H1 (cell line): ENCODE measurements at regions not wholly inside any gene's neighbourhood (a gene's known extent, or its start where the extent isn't known, plus 50 kb on each side); places are given as distances from the start of the nearest gene placed in this dataset.

Source experiments
- POLR2AphosphoS5 ChIP-seq: IDR thresholded peaks from 2 replicates; pipeline ENCODE4 v1.6.1; 2011; ENCODE audit warnings: low read depth, low read length
- RFX5 ChIP-seq: IDR thresholded peaks from 2 replicates; pipeline ENCODE4 v1.6.1; 2011; ENCODE audit warnings: low read depth, low read length, improper control_type of control experiment, borderline replicate concordance

DNA sequence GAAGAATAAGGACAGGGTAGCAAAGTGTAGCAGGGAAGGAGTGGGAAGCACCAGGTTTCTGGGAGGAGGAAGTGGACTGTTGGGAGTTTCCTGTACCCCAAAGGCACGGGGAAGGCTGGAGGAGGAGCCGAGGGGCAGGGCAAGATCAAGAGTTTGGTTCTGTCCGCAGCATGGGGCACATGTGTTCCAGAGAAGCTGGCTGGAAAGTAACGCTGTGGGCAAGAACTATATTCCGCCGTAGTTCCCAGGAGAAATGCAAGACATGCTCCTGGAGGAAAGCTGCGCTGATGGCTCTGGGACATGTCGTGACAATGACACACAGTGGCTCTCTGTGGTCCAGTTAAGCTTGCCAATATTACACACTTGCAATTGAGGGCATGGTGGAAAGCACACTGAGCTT is 51.7 kb upstream of the KPNA3 start:
- TF ChIP-seq POLR2AphosphoS5 (no peak), RFX5 (no peak)
